DMS79 (cell line): ENCODE measurements at regions not wholly inside any gene's neighbourhood (a gene's known extent, or its start where the extent isn't known, plus 50 kb on each side); places are given as distances from the start of the nearest gene placed in this dataset.

Experiments
- DNase-seq: peaks from one replicate; lab custom pipeline; 2025; lab: John Stamatoyannopoulos, UW

GRCh38 chr21:28826569-28826968 lies 166.1 kb downstream of the LTN1 start:
- DNase-seq = no peak

GRCh38 chr21:28826021-28826420 lies 166.7 kb downstream of the LTN1 start:
- DNase-seq = no peak

GRCh38 chr21:28823429-28823828 lies 169.2 kb downstream of the LTN1 start:
- DNase-seq = no peak

- no peak for DNase-seq
Measured at GRCh38 chr21:28822486-28823335, 170.0 kb downstream of the LTN1 start.

GRCh38 chr21:28822123-28822399 lies 170.6 kb downstream of the LTN1 start:
- no peak for DNase-seq

GRCh38 chr21:28821276-28822122 lies 171.2 kb downstream of the LTN1 start:
- no peak for DNase-seq

- DNase-seq = no peak
Measured at GRCh38 chr21:28818663-28819278, 173.9 kb downstream of the LTN1 start.

GRCh38 chr21:28817871-28818270 lies 174.8 kb downstream of the LTN1 start:
- no peak for DNase-seq

GRCh38 chr21:28811860-28812259 lies 180.8 kb downstream of the LTN1 start:
- DNase-seq = no peak

- no peak for DNase-seq
Measured at GRCh38 chr21:28810826-28811524, 181.7 kb downstream of the LTN1 start.

GRCh38 chr21:28805885-28806284 lies 186.8 kb downstream of the LTN1 start:
- no peak for DNase-seq

GRCh38 chr21:28804089-28804670 lies 188.5 kb downstream of the LTN1 start:
- no peak for DNase-seq

- DNase-seq = no peak
Measured at GRCh38 chr21:28801906-28802305, 190.8 kb downstream of the LTN1 start.

- no peak for DNase-seq
Measured at GRCh38 chr21:28799926-28800325, 192.8 kb downstream of the LTN1 start.

- no peak for DNase-seq
Measured at GRCh38 chr21:28798798-28799197, 193.9 kb downstream of the LTN1 start.

GRCh38 chr21:28795251-28795650 lies 197.4 kb downstream of the LTN1 start:
- no peak for DNase-seq

GRCh38 chr21:28794371-28794851 lies 198.3 kb downstream of the LTN1 start:
- no peak for DNase-seq

GRCh38 chr21:28793043-28793442 lies 199.6 kb downstream of the LTN1 start:
- no peak for DNase-seq

GRCh38 chr21:28791595-28792282 lies 200.9 kb downstream of the LTN1 start:
- DNase-seq = no peak

GRCh38 chr21:28790335-28790734 lies 202.3 kb downstream of the LTN1 start:
- no peak for DNase-seq

- DNase-seq = no peak
Measured at GRCh38 chr21:28789523-28789922, 203.2 kb downstream of the LTN1 start.
